ENCODE measurements at regions not wholly inside any gene's neighbourhood (a gene's known extent, or its start where the extent isn't known, plus 50 kb on each side); places are given as distances from the start of the nearest gene placed in this dataset.

DNA sequence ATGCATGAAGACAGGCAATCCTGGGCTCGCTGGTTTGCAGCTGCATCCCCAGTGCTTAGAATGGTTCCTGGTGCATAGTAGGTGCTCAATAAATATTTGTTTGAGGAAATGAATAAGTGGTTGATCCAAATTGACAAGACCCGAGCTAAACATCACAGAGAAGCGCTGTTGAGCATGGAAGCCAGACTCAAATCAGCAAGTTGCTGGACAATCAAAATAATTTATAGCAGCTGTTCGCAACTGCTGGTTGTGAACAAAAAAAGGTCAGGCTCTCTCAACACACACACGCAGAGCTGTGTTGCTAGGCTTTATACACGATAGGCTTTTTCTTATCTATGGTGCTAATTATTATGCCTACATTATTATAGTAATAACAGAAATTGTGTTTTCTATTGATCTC, 190.2 kb downstream of the TBX5 start:
- Histone ChIP-seq H3K27me3 (peaks cover 60% of the 10 kb centered on the region), H3K27ac (no peak overlapping the region), H3K9me3 (no peaks in the 10 kb centered on the region), H3K4me1 (no peaks in the 10 kb centered on the region), H3K4me3 (no peak overlapping the region), H3K36me3 (no peaks in the 10 kb centered on the region)
- DNase-seq (ENCODE audit: low spot score in 2 of 2): no peak
- 35% methylated on average over 6 of the region's 6 CpGs for WGBS
- no peak for TF ChIP-seq POLR2AphosphoS5 (IDR thresholded peaks at IDR 0.05)
- no peak for TF ChIP-seq EP300 (IDR thresholded peaks at IDR 0.05)
- TF ChIP-seq, protein P1, sequence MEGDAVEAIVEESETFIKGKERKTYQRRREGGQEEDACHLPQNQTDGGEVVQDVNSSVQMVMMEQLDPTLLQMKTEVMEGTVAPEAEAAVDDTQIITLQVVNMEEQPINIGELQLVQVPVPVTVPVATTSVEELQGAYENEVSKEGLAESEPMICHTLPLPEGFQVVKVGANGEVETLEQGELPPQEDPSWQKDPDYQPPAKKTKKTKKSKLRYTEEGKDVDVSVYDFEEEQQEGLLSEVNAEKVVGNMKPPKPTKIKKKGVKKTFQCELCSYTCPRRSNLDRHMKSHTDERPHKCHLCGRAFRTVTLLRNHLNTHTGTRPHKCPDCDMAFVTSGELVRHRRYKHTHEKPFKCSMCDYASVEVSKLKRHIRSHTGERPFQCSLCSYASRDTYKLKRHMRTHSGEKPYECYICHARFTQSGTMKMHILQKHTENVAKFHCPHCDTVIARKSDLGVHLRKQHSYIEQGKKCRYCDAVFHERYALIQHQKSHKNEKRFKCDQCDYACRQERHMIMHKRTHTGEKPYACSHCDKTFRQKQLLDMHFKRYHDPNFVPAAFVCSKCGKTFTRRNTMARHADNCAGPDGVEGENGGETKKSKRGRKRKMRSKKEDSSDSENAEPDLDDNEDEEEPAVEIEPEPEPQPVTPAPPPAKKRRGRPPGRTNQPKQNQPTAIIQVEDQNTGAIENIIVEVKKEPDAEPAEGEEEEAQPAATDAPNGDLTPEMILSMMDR (IDR thresholded peaks at IDR 0.05): no peak
- no peak for TF ChIP-seq POLR2A (IDR thresholded peaks at IDR 0.05)

GRCh38 chr12:114213055-114213581, 192.8 kb downstream of the TBX5 start:
- DNase-seq (ENCODE audit: low spot score in 2 of 2): no peak
- Histone ChIP-seq H3K4me1 (no peaks in the 10 kb centered on the region), H3K27me3 (peaks cover 46% of the 10 kb centered on the region), H3K36me3 (no peaks in the 10 kb centered on the region), H3K27ac (no peak overlapping the region), H3K4me3 (no peak overlapping the region), H3K9me3 (no peaks in the 10 kb centered on the region)
- 42% methylated on average over 2 of the region's 2 CpGs for WGBS
- TF ChIP-seq POLR2A (IDR thresholded peaks at IDR 0.05) (no peak), EP300 (IDR thresholded peaks at IDR 0.05) (no peak), POLR2AphosphoS5 (IDR thresholded peaks at IDR 0.05) (no peak)
- TF ChIP-seq, protein P1 (IDR thresholded peaks at IDR 0.05): no peak

DNA sequence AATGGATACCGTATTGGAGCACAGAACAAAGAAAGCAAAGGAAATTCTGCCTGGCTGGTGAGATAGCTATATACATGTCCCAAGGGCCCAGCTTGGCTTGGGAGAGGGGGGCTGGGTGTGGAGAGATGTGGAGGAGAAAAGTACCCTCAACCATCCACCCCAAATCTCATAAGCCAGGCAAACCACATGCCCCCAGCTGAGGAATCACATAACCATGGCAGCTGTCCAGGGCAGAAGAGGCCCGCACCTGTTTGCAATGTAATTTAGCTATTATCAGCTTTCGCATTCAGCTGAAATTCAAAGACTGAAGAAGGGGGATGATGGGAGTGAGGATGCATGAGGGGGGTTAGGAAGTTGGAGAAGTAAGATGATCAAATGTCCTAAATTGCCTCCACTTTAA, 196.1 kb downstream of the TBX5 start:
- no peak for DNase-seq (ENCODE audit: low spot score in 2 of 2)
- Histone ChIP-seq H3K27me3 (peaks cover 25% of the 10 kb centered on the region), H3K4me1 (no peaks in the 10 kb centered on the region), H3K36me3 (no peaks in the 10 kb centered on the region), H3K27ac (no peak overlapping the region), H3K4me3 (no peak overlapping the region), H3K9me3 (no peaks in the 10 kb centered on the region)
- no peak for TF ChIP-seq EP300 (IDR thresholded peaks at IDR 0.05)
- TF ChIP-seq POLR2A (IDR thresholded peaks at IDR 0.05): no peak
- no peak for TF ChIP-seq POLR2AphosphoS5 (IDR thresholded peaks at IDR 0.05)
- TF ChIP-seq, protein P1 (IDR thresholded peaks at IDR 0.05): no peak
- 81% methylated on average over 3 of the region's 3 CpGs for WGBS

- Histone ChIP-seq H3K9me3 (no peaks in the 10 kb centered on the region), H3K27me3 (peaks cover 13% of the 10 kb centered on the region), H3K27ac (no peak overlapping the region), H3K36me3 (no peaks in the 10 kb centered on the region), H3K4me1 (no peaks in the 10 kb centered on the region), H3K4me3 (no peak overlapping the region)
- TF ChIP-seq EP300 (IDR thresholded peaks at IDR 0.05) (no peak), POLR2A (IDR thresholded peaks at IDR 0.05) (no peak), POLR2AphosphoS5 (IDR thresholded peaks at IDR 0.05) (no peak)
- TF ChIP-seq, protein P1 (IDR thresholded peaks at IDR 0.05): no peak
- DNase-seq (ENCODE audit: low spot score in 2 of 2): no peak
Measured at GRCh38 chr12:114206525-114206924, 199.4 kb downstream of the TBX5 start.

- H3K4me3 ChIP-seq: no peak overlapping the region
Measured at GRCh38 chr12:114201794-114202193, 204.2 kb downstream of the TBX5 start.

More at GRCh38 chr12:114201794-114202193, 204.2 kb downstream of the TBX5 start:
- Histone ChIP-seq H3K4me1 (no peaks in the 10 kb centered on the region), H3K27me3 (peaks cover 7% of the 10 kb centered on the region), H3K27ac (no peak overlapping the region), H3K36me3 (no peaks in the 10 kb centered on the region), H3K9me3 (no peaks in the 10 kb centered on the region)
- 64% methylated on average over 2 of the region's 2 CpGs for WGBS
- DNase-seq (ENCODE audit: low spot score in 2 of 2): no peak
- TF ChIP-seq, protein P1 (IDR thresholded peaks at IDR 0.05): no peak
- TF ChIP-seq POLR2A (IDR thresholded peaks at IDR 0.05) (no peak), EP300 (IDR thresholded peaks at IDR 0.05) (no peak), POLR2AphosphoS5 (IDR thresholded peaks at IDR 0.05) (no peak)
